SK-N-SH treated with all-trans-retinoic acid at 6 μM for 48 hours (cell line): ENCODE measurements at regions not wholly inside any gene's neighbourhood (a gene's known extent, or its start where the extent isn't known, plus 50 kb on each side); places are given as distances from the start of the nearest gene placed in this dataset.

Source experiments
- ATAC-seq: fragments of 200-7000 bp; cut with Tn5 transposase; 3 replicates; pipeline ENCODE4 v1.9.1; 2020; ENCODE audit warnings: mild to moderate bottlenecking, moderate library complexity
- ARNTL ChIP-seq: fragments of 450-650 bp; formaldehyde crosslinking; IDR thresholded peaks from 2 replicates; pipeline ENCODE4 v1.5.0; 2020; ENCODE audit warnings: low read depth, mild to moderate bottlenecking, moderate library complexity, borderline replicate concordance
- CREB5 ChIP-seq: fragments of 250-450 bp; sonication (Bioruptor Pico); IDR thresholded peaks from 2 replicates; pipeline ENCODE4 v1.5.1; 2020; ENCODE audit warnings: low read depth, mild to moderate bottlenecking, moderate library complexity
- CSDC2 ChIP-seq: fragments of 250-450 bp; sonication (Bioruptor Pico); IDR thresholded peaks from 2 replicates; pipeline ENCODE4 v1.5.0; 2020; ENCODE audit warnings: mild to moderate bottlenecking, moderate library complexity
- CSRNP3 ChIP-seq: fragments of 250-450 bp; sonication (Bioruptor Pico); IDR thresholded peaks from 2 replicates; pipeline ENCODE4 v1.5.1; 2021; ENCODE audit warnings: mild to moderate bottlenecking, moderate library complexity
- ESRRG ChIP-seq: fragments of 250-450 bp; sonication (Bioruptor Pico); IDR thresholded peaks from 2 replicates; pipeline ENCODE4 v1.6.1; 2021; ENCODE audit warnings: mild to moderate bottlenecking
- GLIS3 ChIP-seq: fragments of 250-450 bp; sonication (Bioruptor Pico); IDR thresholded peaks from 2 replicates; pipeline ENCODE4 v1.5.0; 2020; ENCODE audit warnings: mild to moderate bottlenecking, moderate library complexity
- ISL1 ChIP-seq: fragments of 250-450 bp; sonication (Bioruptor Pico); IDR thresholded peaks from 2 replicates; pipeline ENCODE4 v2.1.2; 2022; ENCODE audit warnings: mild to moderate bottlenecking, moderate library complexity
- OSR1 ChIP-seq: fragments of 250-450 bp; sonication (Bioruptor Pico); IDR thresholded peaks from 2 replicates; pipeline ENCODE4 v1.8.0; 2022; ENCODE audit warnings: moderate library complexity, mild to moderate bottlenecking, inconsistent platforms
- POU6F1 ChIP-seq: fragments of 250-450 bp; sonication (Bioruptor Pico); IDR thresholded peaks from 2 replicates; pipeline ENCODE4 v1.8.0; 2021; ENCODE audit warnings: low read depth, mild to moderate bottlenecking, moderate library complexity, borderline replicate concordance
- PPARA ChIP-seq: fragments of 250-450 bp; sonication (Bioruptor Pico); IDR thresholded peaks from 2 replicates; pipeline ENCODE4 v1.5.0; 2020; ENCODE audit warnings: mild to moderate bottlenecking, borderline replicate concordance
- RARB ChIP-seq: fragments of 250-450 bp; sonication (Bioruptor Pico); IDR thresholded peaks from 2 replicates; pipeline ENCODE4 v1.8.0; 2021; ENCODE audit warnings: mild to moderate bottlenecking, moderate library complexity
- SNAI2 ChIP-seq: fragments of 250-450 bp; sonication (Bioruptor Pico); IDR thresholded peaks from 2 replicates; pipeline ENCODE4 v1.5.0; 2020; ENCODE audit warnings: mild to moderate bottlenecking, moderate library complexity
- TCF4 ChIP-seq: fragments of 250-450 bp; sonication (Bioruptor Pico); IDR thresholded peaks from 2 replicates; pipeline ENCODE4 v1.8.0; 2021; ENCODE audit warnings: mild to moderate bottlenecking, moderate library complexity, borderline replicate concordance
- TSHZ2 ChIP-seq: fragments of 250-450 bp; sonication (Bioruptor Pico); IDR thresholded peaks from 2 replicates; pipeline ENCODE4 v1.5.0; 2020; ENCODE audit warnings: mild to moderate bottlenecking, moderate library complexity
- ZC3H10 ChIP-seq: fragments of 250-450 bp; sonication (Bioruptor Pico); IDR thresholded peaks from 2 replicates; pipeline ENCODE4 v1.5.1; 2021; ENCODE audit warnings: mild to moderate bottlenecking, moderate library complexity
- ZFP3 ChIP-seq: fragments of 250-450 bp; sonication (Bioruptor Pico); IDR thresholded peaks from 2 replicates; pipeline ENCODE4 v1.5.0; 2020; ENCODE audit warnings: mild to moderate bottlenecking, moderate library complexity
- ZFP30 ChIP-seq: fragments of 450-650 bp; formaldehyde crosslinking; IDR thresholded peaks from 2 replicates; pipeline ENCODE4 v1.5.0; 2022; ENCODE audit warnings: mild to moderate bottlenecking, moderate library complexity
- ZNF565 ChIP-seq: fragments of 450-650 bp; formaldehyde crosslinking; conservative IDR thresholded peaks from 2 replicates; pipeline ENCODE4 v1.5.0; 2020; ENCODE audit warnings: low read depth, mild to moderate bottlenecking, moderate library complexity
- ZNF70 ChIP-seq: fragments of 450-650 bp; formaldehyde crosslinking; IDR thresholded peaks from 2 replicates; pipeline ENCODE4 v1.5.0; 2020; ENCODE audit warnings: mild to moderate bottlenecking, moderate library complexity
- ZNF8 ChIP-seq: fragments of 450-650 bp; formaldehyde crosslinking; IDR thresholded peaks from 2 replicates; pipeline ENCODE4 v1.5.0; 2020; ENCODE audit warnings: mild to moderate bottlenecking, moderate library complexity

DNA sequence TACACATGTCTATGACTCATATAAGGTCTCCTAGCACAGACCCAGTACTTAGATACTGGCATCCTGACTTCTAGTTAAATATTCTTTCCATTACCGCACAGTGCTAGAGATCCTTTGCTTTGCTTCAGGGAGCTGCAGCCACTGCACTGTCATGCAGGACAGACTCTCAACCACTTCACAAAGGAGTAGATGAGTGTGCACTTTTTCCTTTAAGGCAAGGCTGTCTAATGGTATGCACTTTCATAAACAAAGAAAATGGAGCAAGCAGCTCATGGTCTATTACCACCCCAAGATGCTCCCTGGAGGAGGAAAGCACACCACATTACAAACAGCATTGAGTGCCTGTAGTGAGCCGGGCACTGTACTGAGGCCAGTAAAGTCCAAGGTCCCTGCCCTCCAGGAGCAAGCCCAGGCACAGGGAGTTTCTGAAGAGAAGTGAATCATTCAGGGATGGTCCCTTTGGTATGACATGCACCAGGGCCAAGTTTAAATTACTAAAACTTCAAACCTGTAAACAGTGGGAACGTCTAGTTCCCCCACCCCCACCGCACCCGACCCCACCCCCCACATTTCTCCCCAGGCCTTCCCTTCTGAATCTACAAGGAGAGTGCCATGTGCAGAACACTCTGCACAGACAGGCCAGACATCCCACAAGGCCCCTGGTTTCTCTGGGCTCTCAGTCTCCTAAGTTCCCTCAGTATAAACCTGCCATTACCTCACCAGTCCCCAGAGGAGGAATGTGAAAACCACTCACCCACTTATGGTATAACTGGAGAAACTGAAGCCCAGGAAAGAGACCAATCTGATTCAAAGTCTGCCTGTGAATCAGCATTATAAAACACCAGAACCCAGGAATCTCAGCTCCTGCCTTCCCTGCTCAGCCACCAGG lies 107.8 kb upstream of the BCL6 start:
- TF ChIP-seq ARNTL (CRISPR knock-in tag) (no peak), ISL1 (no peak), TCF4 (CRISPR knock-in tag) (no peak), ZFP3 (CRISPR knock-in tag) (no peak), RARB (CRISPR knock-in tag) (no peak), ZNF70 (no peak), ZFP30 (no peak), CSRNP3 (CRISPR knock-in tag) (no peak), ESRRG (CRISPR knock-in tag) (no peak), PPARA (CRISPR knock-in tag) (no peak), GLIS3 (no peak)
- ATAC-seq: no peak

GRCh38 chr3:187855131-187855530 lies 109.9 kb upstream of the BCL6 start:
- no peak for TF ChIP-seq ZNF565
- no peak for TF ChIP-seq GLIS3
- TF ChIP-seq RARB (CRISPR knock-in tag): no peak
- no peak for TF ChIP-seq CREB5 (CRISPR knock-in tag)
- no peak for TF ChIP-seq SNAI2
- no peak for TF ChIP-seq CSRNP3 (CRISPR knock-in tag)
- no peak for TF ChIP-seq TSHZ2
- no peak for TF ChIP-seq CSDC2 (CRISPR knock-in tag)
- TF ChIP-seq TCF4 (CRISPR knock-in tag): no peak
- TF ChIP-seq ZFP3 (CRISPR knock-in tag): no peak
- no peak for TF ChIP-seq ISL1
- TF ChIP-seq ZC3H10 (CRISPR knock-in tag): no peak
- no peak for TF ChIP-seq ARNTL (CRISPR knock-in tag)
- no peak for TF ChIP-seq OSR1
- no peak for TF ChIP-seq POU6F1 (CRISPR knock-in tag)
- TF ChIP-seq, all 23 proteins: peak for 0
- ATAC-seq: no peak

DNA sequence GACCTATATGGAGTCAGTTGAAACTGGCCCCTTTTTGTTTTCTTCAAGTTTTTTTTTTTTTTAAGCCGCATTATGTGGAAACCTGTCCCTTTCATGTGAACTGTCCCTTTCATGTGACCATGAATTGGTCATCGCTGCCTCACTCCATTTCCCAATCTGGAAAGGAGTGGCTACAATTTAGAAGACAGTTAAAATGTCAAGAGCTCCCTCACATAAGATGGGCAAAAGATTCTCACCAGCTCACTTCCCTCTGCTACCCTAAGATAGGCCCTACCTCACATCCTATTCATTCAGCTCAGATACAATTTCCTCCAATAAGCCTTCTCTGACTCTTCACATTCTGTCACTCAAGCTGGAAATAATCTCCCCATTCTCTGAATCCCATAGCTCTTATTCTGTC lies 111.3 kb upstream of the BCL6 start:
- no peak for TF ChIP-seq OSR1
- no peak for TF ChIP-seq ZNF8 (CRISPR knock-in tag)
- no peak for TF ChIP-seq ZFP3 (CRISPR knock-in tag)
- TF ChIP-seq ZNF565: no peak
- TF ChIP-seq RARB (CRISPR knock-in tag): no peak

More for the DNA sequence above, 111.3 kb upstream of the BCL6 start:
- ATAC-seq: no peak
